Panc1 (cell line): ENCODE measurements at regions not wholly inside any gene's neighbourhood (a gene's known extent, or its start where the extent isn't known, plus 50 kb on each side); places are given as distances from the start of the nearest gene placed in this dataset.
"Not testable (repeated sequence)": the region's sequence is repeated elsewhere in the genome, so short reads cannot be mapped to it uniquely, and the experiment has no call there.

Experiments
- ATAC-seq: fragments of 200-7000 bp; cut with Tn5 transposase; 2 replicates; pipeline ENCODE4 v1.9.1; 2020; ENCODE audit warnings: mild to moderate bottlenecking, moderate library complexity
- BruUV-seq: library from RNA; stranded (reverse); fragments of 400-500 nt; replicated peaks from 2 replicates; lab custom pipeline; 2021; lab: Mats Ljungman, UMichigan
- CTCF ChIA-PET: fragments of 300-600 bp; sonication (Branson Sonifier 250); formaldehyde crosslinking; loops from one replicate; lab custom pipeline; 2022; ENCODE audit warnings: antibody characterized with exemption; lab: Charles Lee
- POLR2A ChIA-PET: fragments of 300-600 bp; sonication (Branson Sonifier 250); formaldehyde crosslinking; loops from one replicate; lab custom pipeline; 2022; ENCODE audit warnings: antibody characterized with exemption; lab: Charles Lee
- DNase-seq: peaks from one replicate; pipeline ENCODE4 v3.0.0-alpha.2; 2010; ENCODE audit warnings: low read depth, low spot score
- H3K27ac ChIP-seq: 2 replicates; pipeline ENCODE4 v1.5.1; 2011; ENCODE audit warnings: mild to moderate bottlenecking, low read length, inconsistent platforms
- H3K27me3 ChIP-seq: fragments of 200-500 bp; sonication (Bioruptor generic); 2 replicates; pipeline ENCODE4 v1.6.0; 2014; ENCODE audit warnings: low read length, inconsistent platforms; ENCODE audit not compliant: control insufficient read depth, insufficient read depth
- H3K36me3 ChIP-seq: fragments of 200-500 bp; sonication (Bioruptor generic); 2 replicates; pipeline ENCODE4 v1.5.1; 2014; ENCODE audit warnings: inconsistent platforms, mild to moderate bottlenecking, low read length, moderate library complexity; ENCODE audit not compliant: control insufficient read depth, insufficient read depth
- H3K4me1 ChIP-seq: 2 replicates; pipeline ENCODE4 v1.5.1; 2011; ENCODE audit warnings: inconsistent platforms, mild to moderate bottlenecking, low read length, moderate library complexity; ENCODE audit not compliant: control insufficient read depth, insufficient read depth
- H3K4me3 ChIP-seq, 2 experiments: 2 replicates each; pipeline ENCODE4 v1.5.1; 2011 to 2012; ENCODE audit warnings: low read depth in 2 of 2, low read length in 2 of 2, mild to moderate bottlenecking in 2 of 2, inconsistent platforms in 1 of 2, moderate library complexity in 1 of 2
- H3K9me3 ChIP-seq: fragments of 200-500 bp; sonication (Bioruptor generic); 2 replicates; pipeline ENCODE4 v1.5.1; 2014; ENCODE audit warnings: low read depth, mild to moderate bottlenecking, inconsistent platforms, low read length, moderate library complexity; ENCODE audit not compliant: control insufficient read depth, insufficient read depth
- POLR2AphosphoS5 ChIP-seq: IDR thresholded peaks from 2 replicates; pipeline ENCODE4 v1.6.1; 2012; ENCODE audit warnings: mild to moderate bottlenecking, low read depth, low read length, moderate library complexity
- SIN3A ChIP-seq: IDR thresholded peaks from 2 replicates; pipeline ENCODE4 v1.6.1; 2012; ENCODE audit warnings: low read depth, mild to moderate bottlenecking, low read length, moderate library complexity, borderline replicate concordance; ENCODE audit not compliant: insufficient read depth
- TCF7L2 ChIP-seq: IDR thresholded peaks from 2 replicates; pipeline ENCODE4 v1.6.1; 2011; ENCODE audit warnings: mild to moderate bottlenecking, low read depth, low read length, inconsistent platforms
- in situ Hi-C: cut with HindIII; loops from 2 replicates; pipeline ENCODE4 v1.10.0; 2016; ENCODE audit warnings: low sequenced_read_pairs, low pct_unique_long_range_greater_than_20kb
- intact Hi-C: fragments of 100-400 bp; cut with micrococcal nuclease; formaldehyde crosslinking; loops from one replicate; pipeline ENCODE4 v1.10.0; 2022; ENCODE audit not compliant: unreplicated experiment
- TF ChIP-seq, protein P1 (sequence below): fragments of 450-650 bp; IDR thresholded peaks from 2 replicates; pipeline ENCODE4 v1.5.1; 2017; ENCODE audit warnings: mild to moderate bottlenecking
- TF ChIP-seq, protein P2 (sequence below), 2 experiments: IDR thresholded peaks; 2 replicates each; pipeline ENCODE4 v1.6.1; 2011 to 2012; ENCODE audit warnings: low read depth in 2 of 2, control low read depth in 1 of 2, low read length in 1 of 2, mild to moderate bottlenecking in 1 of 2, moderate library complexity in 1 of 2; ENCODE audit not compliant: insufficient read depth in 1 of 2

DNA sequence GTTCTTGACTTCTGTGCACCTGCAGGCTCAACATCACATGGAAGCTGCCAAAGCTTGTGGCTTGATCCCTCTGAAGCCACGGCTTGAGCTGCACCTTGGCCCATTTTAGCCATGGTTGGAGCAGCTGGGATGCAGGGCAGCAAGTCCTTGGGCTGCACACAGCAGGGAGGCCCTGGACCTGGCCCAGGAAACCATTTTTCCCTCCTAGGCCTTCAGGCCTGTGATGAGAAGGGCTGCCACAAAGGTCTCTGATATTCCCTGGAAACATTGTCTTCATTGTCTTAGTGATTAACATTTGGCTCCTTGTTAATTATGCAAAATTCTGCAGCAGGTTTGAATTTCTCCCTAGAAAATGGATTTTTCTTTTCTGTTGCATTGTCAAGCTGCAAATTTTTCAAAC lies 394.1 kb upstream of the FAR2 start:
- TF ChIP-seq, protein P1, sequence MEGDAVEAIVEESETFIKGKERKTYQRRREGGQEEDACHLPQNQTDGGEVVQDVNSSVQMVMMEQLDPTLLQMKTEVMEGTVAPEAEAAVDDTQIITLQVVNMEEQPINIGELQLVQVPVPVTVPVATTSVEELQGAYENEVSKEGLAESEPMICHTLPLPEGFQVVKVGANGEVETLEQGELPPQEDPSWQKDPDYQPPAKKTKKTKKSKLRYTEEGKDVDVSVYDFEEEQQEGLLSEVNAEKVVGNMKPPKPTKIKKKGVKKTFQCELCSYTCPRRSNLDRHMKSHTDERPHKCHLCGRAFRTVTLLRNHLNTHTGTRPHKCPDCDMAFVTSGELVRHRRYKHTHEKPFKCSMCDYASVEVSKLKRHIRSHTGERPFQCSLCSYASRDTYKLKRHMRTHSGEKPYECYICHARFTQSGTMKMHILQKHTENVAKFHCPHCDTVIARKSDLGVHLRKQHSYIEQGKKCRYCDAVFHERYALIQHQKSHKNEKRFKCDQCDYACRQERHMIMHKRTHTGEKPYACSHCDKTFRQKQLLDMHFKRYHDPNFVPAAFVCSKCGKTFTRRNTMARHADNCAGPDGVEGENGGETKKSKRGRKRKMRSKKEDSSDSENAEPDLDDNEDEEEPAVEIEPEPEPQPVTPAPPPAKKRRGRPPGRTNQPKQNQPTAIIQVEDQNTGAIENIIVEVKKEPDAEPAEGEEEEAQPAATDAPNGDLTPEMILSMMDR: no peak
- TF ChIP-seq, protein P2, sequence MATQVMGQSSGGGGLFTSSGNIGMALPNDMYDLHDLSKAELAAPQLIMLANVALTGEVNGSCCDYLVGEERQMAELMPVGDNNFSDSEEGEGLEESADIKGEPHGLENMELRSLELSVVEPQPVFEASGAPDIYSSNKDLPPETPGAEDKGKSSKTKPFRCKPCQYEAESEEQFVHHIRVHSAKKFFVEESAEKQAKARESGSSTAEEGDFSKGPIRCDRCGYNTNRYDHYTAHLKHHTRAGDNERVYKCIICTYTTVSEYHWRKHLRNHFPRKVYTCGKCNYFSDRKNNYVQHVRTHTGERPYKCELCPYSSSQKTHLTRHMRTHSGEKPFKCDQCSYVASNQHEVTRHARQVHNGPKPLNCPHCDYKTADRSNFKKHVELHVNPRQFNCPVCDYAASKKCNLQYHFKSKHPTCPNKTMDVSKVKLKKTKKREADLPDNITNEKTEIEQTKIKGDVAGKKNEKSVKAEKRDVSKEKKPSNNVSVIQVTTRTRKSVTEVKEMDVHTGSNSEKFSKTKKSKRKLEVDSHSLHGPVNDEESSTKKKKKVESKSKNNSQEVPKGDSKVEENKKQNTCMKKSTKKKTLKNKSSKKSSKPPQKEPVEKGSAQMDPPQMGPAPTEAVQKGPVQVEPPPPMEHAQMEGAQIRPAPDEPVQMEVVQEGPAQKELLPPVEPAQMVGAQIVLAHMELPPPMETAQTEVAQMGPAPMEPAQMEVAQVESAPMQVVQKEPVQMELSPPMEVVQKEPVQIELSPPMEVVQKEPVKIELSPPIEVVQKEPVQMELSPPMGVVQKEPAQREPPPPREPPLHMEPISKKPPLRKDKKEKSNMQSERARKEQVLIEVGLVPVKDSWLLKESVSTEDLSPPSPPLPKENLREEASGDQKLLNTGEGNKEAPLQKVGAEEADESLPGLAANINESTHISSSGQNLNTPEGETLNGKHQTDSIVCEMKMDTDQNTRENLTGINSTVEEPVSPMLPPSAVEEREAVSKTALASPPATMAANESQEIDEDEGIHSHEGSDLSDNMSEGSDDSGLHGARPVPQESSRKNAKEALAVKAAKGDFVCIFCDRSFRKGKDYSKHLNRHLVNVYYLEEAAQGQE (IDR thresholded peaks at IDR 0.05; ENCODE audit: insufficient read depth in 1 of 2, low read depth in 2 of 2, low read length in 1 of 2): no peak
- no peak for TF ChIP-seq TCF7L2
- TF ChIP-seq SIN3A: no peak
- TF ChIP-seq POLR2AphosphoS5: no peak
- no peaks in the 10 kb centered on the region for H3K4me1 ChIP-seq
- CTCF ChIA-PET: no interaction called here
- BruUV-seq: no TSS peak
- POLR2A ChIA-PET: no interaction called here
- in situ Hi-C loops (no loop called here), intact Hi-C loops (no loop called here)
- H3K36me3 ChIP-seq: no peaks in the 10 kb centered on the region
- DNase-seq: no peak
- H3K27me3 ChIP-seq: no peaks in the 10 kb centered on the region
- H3K9me3 ChIP-seq: no peaks in the 10 kb centered on the region
- no peak overlapping the region for H3K27ac ChIP-seq
- no peak for ATAC-seq
- H3K4me3 ChIP-seq: no peak overlapping the region

DNA sequence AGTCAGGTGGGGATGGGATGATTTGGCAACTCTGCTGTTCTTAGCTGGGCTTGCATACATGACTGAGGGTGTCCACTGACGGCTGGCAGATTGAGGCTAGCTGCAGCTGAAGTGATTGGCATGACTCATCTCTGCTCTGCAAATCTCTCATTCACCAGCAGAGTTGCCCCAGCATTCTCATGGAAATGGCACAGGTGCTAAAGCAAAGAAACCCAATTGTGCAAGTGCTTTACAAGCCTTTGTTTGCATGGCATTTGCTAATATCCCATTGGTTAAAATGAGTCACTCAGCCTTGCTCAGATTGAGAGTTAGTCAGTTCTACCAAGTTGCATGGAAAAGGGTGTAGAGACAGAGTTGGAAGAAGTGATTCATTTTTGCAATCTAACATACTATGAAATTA lies 389.7 kb upstream of the FAR2 start:
- no peak overlapping the region for H3K27ac ChIP-seq
- no peaks in the 10 kb centered on the region for H3K36me3 ChIP-seq
- no peak overlapping the region for H3K4me3 ChIP-seq
- H3K27me3 ChIP-seq: no peaks in the 10 kb centered on the region
- no peaks in the 10 kb centered on the region for H3K4me1 ChIP-seq
- DNase-seq (no peak), ATAC-seq (no peak)
- no TSS peak for BruUV-seq
- intact Hi-C loops (no loop called here), in situ Hi-C loops (no loop called here)
- POLR2A ChIA-PET: no interaction called here
- no peaks in the 10 kb centered on the region for H3K9me3 ChIP-seq
- TF ChIP-seq, protein P1: no peak
- no peak for TF ChIP-seq TCF7L2
- TF ChIP-seq, protein P2 (IDR thresholded peaks at IDR 0.05; ENCODE audit: insufficient read depth in 1 of 2, low read depth in 2 of 2, low read length in 1 of 2): no peak
- no peak for TF ChIP-seq POLR2AphosphoS5
- no peak for TF ChIP-seq SIN3A
- CTCF ChIA-PET: no interaction called here

DNA sequence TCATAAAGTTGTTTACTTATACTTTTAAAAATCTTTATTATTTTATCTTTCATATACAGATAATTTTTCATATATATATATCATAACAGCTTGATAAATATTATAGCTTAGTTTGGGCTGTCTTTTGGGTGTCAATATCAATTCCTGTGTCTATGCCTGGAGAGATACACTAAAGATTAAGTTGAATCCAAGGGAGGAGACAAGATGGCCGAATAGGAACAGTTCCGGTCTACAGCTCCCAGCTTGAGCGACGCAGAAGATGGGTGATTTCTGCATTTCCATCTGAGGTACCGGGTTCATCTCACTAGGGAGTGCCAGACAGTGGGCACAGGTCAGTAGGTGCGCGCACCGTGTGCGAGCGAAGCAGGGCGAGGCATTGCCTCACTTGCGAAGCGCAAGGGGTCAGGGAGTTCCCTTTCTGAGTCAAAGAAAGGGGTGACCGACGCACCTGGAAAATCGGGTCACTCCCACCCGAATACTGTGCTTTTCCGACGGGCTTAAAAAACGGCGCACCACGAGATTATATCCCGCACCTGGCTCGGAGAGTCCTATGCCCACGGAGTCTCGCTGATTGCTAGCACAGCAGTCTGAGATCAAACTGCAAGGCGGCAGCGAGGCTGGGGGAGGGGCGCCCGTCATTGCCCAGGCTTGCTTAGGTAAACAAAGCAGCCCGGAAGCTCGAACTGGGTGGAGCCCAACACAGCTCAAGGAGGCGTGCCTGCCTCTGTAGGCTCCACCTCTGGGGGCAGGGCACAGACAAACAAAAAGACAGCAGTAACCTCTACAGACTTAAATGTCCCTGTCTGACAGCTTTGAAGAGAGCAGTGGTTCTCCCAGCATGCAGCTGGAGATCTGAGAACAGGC lies 388.8 kb upstream of the FAR2 start:
- CTCF ChIA-PET, H3K4me1 ChIP-seq, H3K4me3 ChIP-seq, BruUV-seq, H3K36me3 ChIP-seq, intact Hi-C loops, H3K9me3 ChIP-seq, DNase-seq, H3K27me3 ChIP-seq, in situ Hi-C loops, POLR2A ChIA-PET, H3K27ac ChIP-seq, ATAC-seq: not testable (repeated sequence)
